Endothelial cell of umbilical vein (primary cell): ENCODE measurements at regions not wholly inside any gene's neighbourhood (a gene's known extent, or its start where the extent isn't known, plus 50 kb on each side); places are given as distances from the start of the nearest gene placed in this dataset.

ENCODE experiments used
- BruUV-seq: library from RNA; stranded (reverse); fragments of 400-500 nt; replicated peaks from 2 replicates; lab custom pipeline; 2021; lab: Mats Ljungman, UMichigan
- CTCF ChIA-PET: fragments of 300-600, 350-600 bp; sonication (Branson Sonifier 250); formaldehyde crosslinking; loops from one replicate; lab custom pipeline; 2021; ENCODE audit warnings: antibody characterized with exemption, inconsistent platforms; lab: Charles Lee
- POLR2A ChIA-PET: fragments of 300-600, 350-600 bp; sonication (Branson Sonifier 250); formaldehyde crosslinking; loops from one replicate; lab custom pipeline; 2021; ENCODE audit warnings: antibody characterized with exemption, inconsistent platforms; lab: Charles Lee
- DNase-seq: peaks from one replicate; pipeline ENCODE4 v3.0.0-alpha.2; 2011; ENCODE audit warnings: low read depth, low spot score
- FAIRE-seq: peaks from 2 replicates; lab custom pipeline; 2011; peaks lifted over from hg19 to GRCh38; lab: Jason Lieb, UNC
- H2AFZ ChIP-seq: 2 replicates; pipeline ENCODE4 v1.6.0; 2012; ENCODE audit warnings: low read depth, low read length, control low read depth, inconsistent platforms
- H3K27ac ChIP-seq: 2 replicates; pipeline ENCODE4 v1.5.1; 2011; ENCODE audit warnings: low read depth, mild to moderate bottlenecking, control low read depth, low read length, moderate library complexity; ENCODE audit not compliant: insufficient read depth
- H3K27me3 ChIP-seq, 2 experiments: 2 replicates each; pipeline versions ENCODE4 v1.6.0 to v1.6.1; 2011; ENCODE audit warnings: low read length in 2 of 2, mixed read lengths in 1 of 2; ENCODE audit not compliant: control insufficient read depth in 2 of 2, insufficient read depth in 2 of 2
- H3K36me3 ChIP-seq, 2 experiments: 2 replicates in 1 of 2; 3 replicates in 1 of 2; pipeline ENCODE4 v1.5.1; 2011; ENCODE audit warnings: low read length in 2 of 2, mild to moderate bottlenecking in 1 of 2, moderate library complexity in 1 of 2; ENCODE audit not compliant: control insufficient read depth in 2 of 2, insufficient read depth in 2 of 2; ENCODE audit errors: extremely low read depth in 1 of 2
- H3K4me1 ChIP-seq: 3 replicates; pipeline ENCODE4 v1.5.1; 2011; ENCODE audit warnings: mild to moderate bottlenecking, low read length; ENCODE audit not compliant: control insufficient read depth, insufficient read depth; ENCODE audit errors: extremely low read depth
- H3K4me2 ChIP-seq: 2 replicates; pipeline ENCODE4 v1.6.1; 2011; ENCODE audit warnings: low read length, control low read depth, mixed read lengths; ENCODE audit not compliant: insufficient read depth
- H3K4me3 ChIP-seq, 3 experiments: fragments of 200-600 bp in 1 of 3; sonication (generic), shearing (Covaris generic) in 1 of 3; replicated peaks in 1 of 3; 2 replicates each; pipeline ENCODE4 v1.5.1; 2011 to 2016; ENCODE audit warnings: control low read depth in 3 of 3, low read length in 3 of 3, mild to moderate bottlenecking in 2 of 3, inconsistent platforms in 1 of 3, low read depth in 1 of 3, moderate library complexity in 1 of 3; ENCODE audit not compliant: insufficient read depth in 1 of 3
- H3K79me2 ChIP-seq: 2 replicates; pipeline ENCODE4 v1.6.0; 2012; ENCODE audit warnings: low read length, inconsistent platforms; ENCODE audit not compliant: control insufficient read depth, insufficient read depth
- H3K9ac ChIP-seq: replicated peaks from 2 replicates; pipeline ENCODE3; 2011; ENCODE audit warnings: low read length, control low read depth; ENCODE audit not compliant: insufficient read depth; ENCODE audit errors: extremely low read depth
- H3K9me1 ChIP-seq: replicated peaks from 3 replicates; pipeline ENCODE4 v1.6.0; 2011; ENCODE audit warnings: mild to moderate bottlenecking, low read length; ENCODE audit not compliant: control insufficient read depth, insufficient read depth; ENCODE audit errors: extremely low read depth
- H3K9me3 ChIP-seq: replicated peaks from 2 replicates; pipeline ENCODE4 v1.5.1; 2012; ENCODE audit warnings: low read length, inconsistent platforms; ENCODE audit not compliant: control insufficient read depth, insufficient read depth
- H4K20me1 ChIP-seq: replicated peaks from 2 replicates; pipeline ENCODE3; 2011; ENCODE audit warnings: mild to moderate bottlenecking, low read length; ENCODE audit not compliant: control insufficient read depth, insufficient read depth; ENCODE audit errors: extremely low read depth
- CTCF ChIP-seq, 2 donors: IDR thresholded peaks; 1 replicate in 1 of 2; 2 replicates in 1 of 2; pipeline ENCODE4 v1.5.1; 2011; ENCODE audit warnings: low read length in 2 of 2, mild to moderate bottlenecking in 2 of 2, moderate library complexity in 2 of 2, control low read depth in 1 of 2, inconsistent platforms in 1 of 2, low read depth in 1 of 2; ENCODE audit not compliant: insufficient read depth in 1 of 2; ENCODE audit errors: extremely low read depth in 1 of 2
- EZH2 ChIP-seq: IDR thresholded peaks from 2 replicates; pipeline ENCODE4 v1.6.1; 2012; ENCODE audit warnings: borderline replicate concordance, low read depth, mild to moderate bottlenecking, moderate library complexity, low read length, inconsistent platforms; ENCODE audit not compliant: severe bottlenecking
- FOS ChIP-seq: IDR thresholded peaks from 2 replicates; pipeline ENCODE4 v1.6.1; 2011; ENCODE audit warnings: mild to moderate bottlenecking, low read length, moderate library complexity, borderline replicate concordance; ENCODE audit not compliant: insufficient read depth
- GATA2 ChIP-seq: IDR thresholded peaks from 2 replicates; pipeline ENCODE4 v1.7.0; 2011; ENCODE audit warnings: low read depth, mild to moderate bottlenecking, moderate library complexity, mixed read lengths, low read length; ENCODE audit not compliant: insufficient read length, insufficient read depth
- JUN ChIP-seq: IDR thresholded peaks from 2 replicates; pipeline ENCODE4 v1.6.1; 2011; ENCODE audit warnings: borderline replicate concordance, low read depth; ENCODE audit not compliant: insufficient read length, insufficient read depth
- MAX ChIP-seq: IDR thresholded peaks from 2 replicates; pipeline ENCODE4 v1.6.1; 2011; ENCODE audit not compliant: insufficient read depth, insufficient read length
- MYC ChIP-seq: IDR thresholded peaks from one replicate; pipeline ENCODE4 v1.6.1; 2011; ENCODE audit warnings: mild to moderate bottlenecking, low read depth, low read length
- POLR2A ChIP-seq: IDR thresholded peaks from 2 replicates; pipeline ENCODE4 v1.6.1; 2012; ENCODE audit warnings: low read depth, mild to moderate bottlenecking, control low read depth, low read length
- POLR2AphosphoS5 ChIP-seq: IDR thresholded peaks from 2 replicates; pipeline ENCODE4 v1.6.1; 2012; ENCODE audit warnings: low read depth, mild to moderate bottlenecking, control low read depth, low read length, moderate library complexity; ENCODE audit not compliant: insufficient read depth
- dilution Hi-C: fragments of 300-500 bp; cut with MboI; formaldehyde crosslinking; loops from one replicate; pipeline ENCODE4 v1.15.0; 2019; ENCODE audit warnings: low sequenced_read_pairs; ENCODE audit not compliant: extremely low pct_ligation_motif_present
- intact Hi-C: fragments of 100-400 bp; cut with micrococcal nuclease; formaldehyde crosslinking; loops from one replicate; pipeline ENCODE4 v1.10.0; 2022

GRCh38 chr16:86927699-86928098 lies 349.4 kb downstream of the FOXL1 start:
- no peak for FAIRE-seq
- no peak for DNase-seq
- H3K9me1 ChIP-seq: no peaks in the 10 kb centered on the region
- dilution Hi-C loops: no loop called here
- CTCF ChIA-PET: no interaction called here
- POLR2A ChIA-PET: no interaction called here
- no peak overlapping the region for H3K4me2 ChIP-seq
- intact Hi-C loops: loop anchor here (10.0 kb wide), 1 partner anchor 247 kb away; no protein-coding TSS in a partner anchor
- H3K79me2 ChIP-seq: no peaks in the 10 kb centered on the region
- H3K4me3 ChIP-seq: no peak overlapping the region
- H3K4me1 ChIP-seq: peaks cover 65% of the 10 kb centered on the region
- no peak overlapping the region for H3K9ac ChIP-seq
- no TSS peak for BruUV-seq
- H3K9me3 ChIP-seq: no peaks in the 10 kb centered on the region
- no peaks in the 10 kb centered on the region for H3K36me3 ChIP-seq
- H4K20me1 ChIP-seq: no peaks in the 10 kb centered on the region
- H3K27me3 ChIP-seq: no peaks in the 10 kb centered on the region
- peak overlapping the region; percentile 100 for H3K27ac ChIP-seq
- no peak for TF ChIP-seq CTCF (IDR thresholded peaks at IDR 0.05; ENCODE audit: extremely low read depth in 1 of 2, insufficient read depth in 1 of 2, low read depth in 1 of 2, low read length in 2 of 2)
- TF ChIP-seq FOS: no peak
- TF ChIP-seq MAX: no peak
- TF ChIP-seq MYC: no peak
- no peak for TF ChIP-seq POLR2A
- no peak for TF ChIP-seq POLR2AphosphoS5
- no peak for TF ChIP-seq EZH2
- no peak for TF ChIP-seq GATA2
- no peak for TF ChIP-seq JUN
- H2AFZ ChIP-seq: no peak overlapping the region
